WTC11 (cell line): ENCODE measurements at regions not wholly inside any gene's neighbourhood (a gene's known extent, or its start where the extent isn't known, plus 50 kb on each side); places are given as distances from the start of the nearest gene placed in this dataset. TPM values are rescaled to one million over a fixed set of nuclear protein-coding genes. Genes with fewer than 3 reads are reported as not detected.

Source experiments
- ATF2 ChIP-seq: sonication (generic); formaldehyde crosslinking; IDR thresholded peaks from 2 replicates; pipeline ENCODE4 v1.8.1; 2022; ENCODE audit warnings: low read depth, missing genetic modification reagents, borderline replicate concordance
- NR3C1 ChIP-seq: sonication (generic); formaldehyde crosslinking; conservative IDR thresholded peaks from 2 replicates; pipeline ENCODE4 v1.8.1; 2023; ENCODE audit warnings: low read depth, mild to moderate bottlenecking, missing genetic modification reagents
- RORB ChIP-seq: fragments of 250-450 bp; sonication (Bioruptor Pico); IDR thresholded peaks from 2 replicates; pipeline ENCODE4 v1.9.0; 2021; ENCODE audit warnings: mild to moderate bottlenecking
- SMAD4 ChIP-seq: sonication (generic); formaldehyde crosslinking; IDR thresholded peaks from 2 replicates; pipeline ENCODE4 v1.8.0; 2022; ENCODE audit warnings: mild to moderate bottlenecking, missing genetic modification reagents
- USF1 ChIP-seq: sonication (generic); formaldehyde crosslinking; IDR thresholded peaks from 2 replicates; pipeline ENCODE4 v1.8.0; 2022; ENCODE audit warnings: mild to moderate bottlenecking, missing genetic modification reagents
- microRNA-seq: library from miRNA; unstranded; fragments of <30 nt; microRNA quantifications from one replicate; pipeline ENCODE4 v1.2.0, GENCODE V29; 2022; ENCODE audit warnings: borderline number of aligned reads
- TF ChIP-seq, protein P1 (sequence below): sonication (generic); formaldehyde crosslinking; conservative IDR thresholded peaks from 2 replicates; pipeline ENCODE4 v1.8.1; 2023; ENCODE audit warnings: mild to moderate bottlenecking, low read depth, missing genetic modification reagents, moderate library complexity

DNA sequence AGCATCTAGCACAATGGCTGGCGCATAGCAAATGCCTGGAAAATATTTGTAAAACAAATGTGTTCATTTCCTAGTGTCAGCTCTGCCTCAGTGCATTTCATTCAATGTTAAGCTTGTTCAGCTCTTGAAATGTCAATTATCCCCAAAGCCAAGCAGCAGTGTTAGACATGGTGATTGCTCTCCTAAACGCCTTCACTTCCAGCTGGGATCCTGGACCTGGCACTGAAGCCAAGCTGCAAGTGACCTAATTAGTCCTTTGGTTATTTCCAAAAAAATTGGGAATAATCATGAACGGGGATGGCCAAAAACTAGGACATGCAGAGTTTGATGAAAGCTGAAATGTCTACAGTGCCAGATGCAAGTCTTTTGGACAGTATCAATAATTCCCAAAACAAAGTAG is 54.9 kb upstream of the MDGA2 start (continued):
- TF ChIP-seq, protein P1, sequence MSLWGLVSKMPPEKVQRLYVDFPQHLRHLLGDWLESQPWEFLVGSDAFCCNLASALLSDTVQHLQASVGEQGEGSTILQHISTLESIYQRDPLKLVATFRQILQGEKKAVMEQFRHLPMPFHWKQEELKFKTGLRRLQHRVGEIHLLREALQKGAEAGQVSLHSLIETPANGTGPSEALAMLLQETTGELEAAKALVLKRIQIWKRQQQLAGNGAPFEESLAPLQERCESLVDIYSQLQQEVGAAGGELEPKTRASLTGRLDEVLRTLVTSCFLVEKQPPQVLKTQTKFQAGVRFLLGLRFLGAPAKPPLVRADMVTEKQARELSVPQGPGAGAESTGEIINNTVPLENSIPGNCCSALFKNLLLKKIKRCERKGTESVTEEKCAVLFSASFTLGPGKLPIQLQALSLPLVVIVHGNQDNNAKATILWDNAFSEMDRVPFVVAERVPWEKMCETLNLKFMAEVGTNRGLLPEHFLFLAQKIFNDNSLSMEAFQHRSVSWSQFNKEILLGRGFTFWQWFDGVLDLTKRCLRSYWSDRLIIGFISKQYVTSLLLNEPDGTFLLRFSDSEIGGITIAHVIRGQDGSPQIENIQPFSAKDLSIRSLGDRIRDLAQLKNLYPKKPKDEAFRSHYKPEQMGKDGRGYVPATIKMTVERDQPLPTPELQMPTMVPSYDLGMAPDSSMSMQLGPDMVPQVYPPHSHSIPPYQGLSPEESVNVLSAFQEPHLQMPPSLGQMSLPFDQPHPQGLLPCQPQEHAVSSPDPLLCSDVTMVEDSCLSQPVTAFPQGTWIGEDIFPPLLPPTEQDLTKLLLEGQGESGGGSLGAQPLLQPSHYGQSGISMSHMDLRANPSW (CRISPR knock-in tag) = no peak
- no peak for TF ChIP-seq RORB (CRISPR knock-in tag)
- TF ChIP-seq ATF2 (CRISPR knock-in tag) = no peak
- TF ChIP-seq SMAD4 (CRISPR knock-in tag) = no peak
- no peak for TF ChIP-seq USF1
- no peak for TF ChIP-seq NR3C1 (CRISPR knock-in tag)

Small RNA genes lying in the stretch of these regions (microRNA-seq; reads per million reads assigned to microRNA genes)
- not detected for gene MIR548Y
